ENCODE measurements at regions not wholly inside any gene's neighbourhood (a gene's known extent, or its start where the extent isn't known, plus 50 kb on each side); places are given as distances from the start of the nearest gene placed in this dataset.

- Mint-ChIP-seq H3K9me3 (ENCODE audit: low read depth) (peaks cover 7% of the 10 kb centered on the region), H3K4me1 (ENCODE audit: low read depth) (peaks cover 14% of the 10 kb centered on the region), H3K36me3 (ENCODE audit: insufficient read depth) (peaks cover 2% of the 10 kb centered on the region), H3K27ac (no peak overlapping the region), H3K4me3 (ENCODE audit: low read depth) (no peak overlapping the region), H3K27me3 (no peaks in the 10 kb centered on the region)
- DNase-seq (ENCODE audit: low spot score, unreplicated experiment): no peak
- no peak for TF ChIP-seq CTCF (IDR thresholded peaks at IDR 0.05; ENCODE audit: unreplicated experiment)
Measured at GRCh38 chr4:124953061-124953460, 240.5 kb upstream of the ANKRD50 start.

GRCh38 chr4:124952601-124953000, 240.1 kb upstream of the ANKRD50 start:
- Mint-ChIP-seq H3K4me3 (ENCODE audit: low read depth) (no peak overlapping the region), H3K27ac (no peak overlapping the region), H3K4me1 (ENCODE audit: low read depth) (peaks cover 19% of the 10 kb centered on the region), H3K27me3 (no peaks in the 10 kb centered on the region), H3K36me3 (ENCODE audit: insufficient read depth) (peaks cover 2% of the 10 kb centered on the region), H3K9me3 (ENCODE audit: low read depth) (peaks cover 7% of the 10 kb centered on the region)
- TF ChIP-seq CTCF (IDR thresholded peaks at IDR 0.05; ENCODE audit: unreplicated experiment): no peak
- no peak for DNase-seq (ENCODE audit: low spot score, unreplicated experiment)

- no peak for TF ChIP-seq CTCF (IDR thresholded peaks at IDR 0.05; ENCODE audit: unreplicated experiment)
- peak overlapping the region; percentile 66 for H3K27ac Mint-ChIP-seq
Measured at GRCh38 chr4:124948976-124949597, 236.6 kb upstream of the ANKRD50 start.

GRCh38 chr4:124947622-124948265, 235.2 kb upstream of the ANKRD50 start:
- Mint-ChIP-seq H3K4me1 (ENCODE audit: low read depth) (peaks cover 17% of the 10 kb centered on the region), H3K27ac (peak overlapping the region; percentile 30), H3K9me3 (ENCODE audit: low read depth) (peaks cover 11% of the 10 kb centered on the region), H3K4me3 (ENCODE audit: low read depth) (peak overlapping the region; percentile 20), H3K36me3 (ENCODE audit: insufficient read depth) (peaks cover 2% of the 10 kb centered on the region), H3K27me3 (no peaks in the 10 kb centered on the region)
- no peak for TF ChIP-seq CTCF (IDR thresholded peaks at IDR 0.05; ENCODE audit: unreplicated experiment)
- DNase-seq (ENCODE audit: low spot score, unreplicated experiment): no peak

More at GRCh38 chr4:124948976-124949597, 236.6 kb upstream of the ANKRD50 start:
- Mint-ChIP-seq H3K36me3 (ENCODE audit: insufficient read depth) (peaks cover 2% of the 10 kb centered on the region), H3K4me3 (ENCODE audit: low read depth) (peak overlapping the region; percentile 16), H3K9me3 (ENCODE audit: low read depth) (peaks cover 7% of the 10 kb centered on the region), H3K4me1 (ENCODE audit: low read depth) (peaks cover 18% of the 10 kb centered on the region), H3K27me3 (no peaks in the 10 kb centered on the region)
- DNase-seq (ENCODE audit: low spot score, unreplicated experiment): no peak

- peaks cover 2% of the 10 kb centered on the region for H3K36me3 Mint-ChIP-seq (ENCODE audit: insufficient read depth)
- no peak for DNase-seq (ENCODE audit: low spot score, unreplicated experiment)
- TF ChIP-seq CTCF (IDR thresholded peaks at IDR 0.05; ENCODE audit: unreplicated experiment): no peak
- no peaks in the 10 kb centered on the region for H3K27me3 Mint-ChIP-seq
- H3K27ac Mint-ChIP-seq: no peak overlapping the region
- H3K4me3 Mint-ChIP-seq (ENCODE audit: low read depth): no peak overlapping the region
- peaks cover 17% of the 10 kb centered on the region for H3K4me1 Mint-ChIP-seq (ENCODE audit: low read depth)
- H3K9me3 Mint-ChIP-seq (ENCODE audit: low read depth): peaks cover 10% of the 10 kb centered on the region
Measured at GRCh38 chr4:124946696-124947095, 234.2 kb upstream of the ANKRD50 start.
